GM21786 (cell line): ENCODE measurements at regions not wholly inside any gene's neighbourhood (a gene's known extent, or its start where the extent isn't known, plus 50 kb on each side); places are given as distances from the start of the nearest gene placed in this dataset.
"Not testable (repeated sequence)": the region's sequence is repeated elsewhere in the genome, so short reads cannot be mapped to it uniquely, and the experiment has no call there.

Experiments
- ATAC-seq: cut with Tn5 transposase; IDR thresholded peaks from one replicate; pipeline ENCODE4 v1.9.1; 2021; ENCODE audit not compliant: unreplicated experiment

GRCh38 chr3:15903164-15903563 is 105.4 kb upstream of the ANKRD28 start:
- no peak for ATAC-seq

GRCh38 chr3:15903759-15904720 is 106.3 kb upstream of the ANKRD28 start:
- no peak for ATAC-seq

GRCh38 chr3:15905041-15905440 is 107.3 kb upstream of the ANKRD28 start:
- ATAC-seq = no peak

GRCh38 chr3:15907403-15907802 is 109.6 kb upstream of the ANKRD28 start:
- not testable (repeated sequence) for ATAC-seq

GRCh38 chr3:15918988-15919387 is 121.2 kb upstream of the ANKRD28 start:
- ATAC-seq = no peak

GRCh38 chr3:15919971-15920370 is 122.2 kb upstream of the ANKRD28 start:
- ATAC-seq = no peak

- no peak for ATAC-seq
These were observed 126.0 kb upstream of the ANKRD28 start for GRCh38 chr3:15923640-15924405.

GRCh38 chr3:15924914-15925313 is 127.1 kb upstream of the ANKRD28 start:
- ATAC-seq = no peak

- ATAC-seq = no peak
These were observed 129.1 kb upstream of the ANKRD28 start for GRCh38 chr3:15926871-15927270.

- ATAC-seq = no peak
These were observed 130.2 kb upstream of the ANKRD28 start for GRCh38 chr3:15927969-15928368.

- ATAC-seq = no peak
These were observed 132.3 kb upstream of the ANKRD28 start for GRCh38 chr3:15929944-15930571.

GRCh38 chr3:15932348-15933300 is 134.8 kb upstream of the ANKRD28 start:
- ATAC-seq = no peak

GRCh38 chr3:15933439-15934139 is 135.8 kb upstream of the ANKRD28 start:
- ATAC-seq = no peak

GRCh38 chr3:15934389-15935195 is 136.8 kb upstream of the ANKRD28 start:
- ATAC-seq = no peak

- ATAC-seq = no peak
These were observed 138.5 kb upstream of the ANKRD28 start for GRCh38 chr3:15936312-15936711.

GRCh38 chr3:15940641-15941040 is 142.9 kb upstream of the ANKRD28 start:
- ATAC-seq = no peak

GRCh38 chr3:15941457-15941856 is 143.7 kb upstream of the ANKRD28 start:
- ATAC-seq = not testable (repeated sequence)

- ATAC-seq = no peak
These were observed 144.2 kb upstream of the ANKRD28 start for GRCh38 chr3:15941958-15942357.

- no peak for ATAC-seq
These were observed 144.7 kb upstream of the ANKRD28 start for GRCh38 chr3:15942462-15942861.
